Loucy (cell line): ENCODE measurements at regions not wholly inside any gene's neighbourhood (a gene's known extent, or its start where the extent isn't known, plus 50 kb on each side); places are given as distances from the start of the nearest gene placed in this dataset.

Experiments
- CTCF ChIP-seq: fragments of 200-600 bp; sonication (generic); conservative IDR thresholded peaks from 2 replicates; pipeline ENCODE4 v1.5.1; 2014; ENCODE audit warnings: mild to moderate bottlenecking, antibody characterized with exemption, low read length
- EZH2phosphoT487 ChIP-seq: fragments of 200-600 bp; IDR thresholded peaks from 2 replicates; pipeline ENCODE4 v1.6.1; 2018; ENCODE audit warnings: antibody characterized with exemption, mild to moderate bottlenecking, moderate library complexity, borderline replicate concordance

- no peak for TF ChIP-seq CTCF
- TF ChIP-seq EZH2phosphoT487: no peak
These were observed 306.6 kb upstream of the ECI2 start for GRCh38 chr6:4441981-4442434.
